T-helper 1 cell treated with Interleukin-12 subunit alpha and Interleukin-12 subunit beta and Interleukin-4 antibody, amounts not matched to agents 30 μg/mL and 1 μg/mL, for 36 hours (primary cell): ENCODE measurements at regions not wholly inside any gene's neighbourhood (a gene's known extent, or its start where the extent isn't known, plus 50 kb on each side); places are given as distances from the start of the nearest gene placed in this dataset.

ENCODE experiments used
- H3K27ac Mint-ChIP-seq: one replicate; pipeline ENCODE4 v1.8.0; 2021; ENCODE audit warnings: mild to moderate bottlenecking, mixed read lengths
- H3K27me3 Mint-ChIP-seq: one replicate; pipeline ENCODE4 v1.8.0; 2021; ENCODE audit warnings: low read depth, mixed read lengths
- H3K36me3 Mint-ChIP-seq: one replicate; pipeline ENCODE4 v1.8.0; 2021; ENCODE audit warnings: low read depth, mixed read lengths
- H3K4me1 Mint-ChIP-seq: one replicate; pipeline ENCODE4 v1.8.0; 2021; ENCODE audit warnings: low read depth, mixed read lengths
- H3K4me3 Mint-ChIP-seq: one replicate; pipeline ENCODE4 v1.8.0; 2021; ENCODE audit warnings: mild to moderate bottlenecking, moderate library complexity, mixed read lengths
- H3K9me3 Mint-ChIP-seq: one replicate; pipeline ENCODE4 v1.8.0; 2021; ENCODE audit warnings: mixed read lengths

- Mint-ChIP-seq H3K27me3 (no peaks in the 10 kb centered on the region), H3K4me1 (no peaks in the 10 kb centered on the region), H3K9me3 (no peaks in the 10 kb centered on the region), H3K27ac (no peak overlapping the region), H3K36me3 (no peaks in the 10 kb centered on the region), H3K4me3 (no peak overlapping the region)
Measured at GRCh38 chr5:89871906-89872305, 537.6 kb downstream of the CETN3 start.

- Mint-ChIP-seq H3K9me3 (no peaks in the 10 kb centered on the region), H3K4me3 (no peak overlapping the region), H3K27ac (no peak overlapping the region), H3K4me1 (no peaks in the 10 kb centered on the region), H3K27me3 (no peaks in the 10 kb centered on the region), H3K36me3 (no peaks in the 10 kb centered on the region)
Measured at GRCh38 chr5:89869346-89869745, 540.2 kb downstream of the CETN3 start.

- Mint-ChIP-seq H3K9me3 (no peaks in the 10 kb centered on the region), H3K4me3 (no peak overlapping the region), H3K4me1 (no peaks in the 10 kb centered on the region), H3K27me3 (no peaks in the 10 kb centered on the region), H3K36me3 (no peaks in the 10 kb centered on the region), H3K27ac (no peak overlapping the region)
Measured at GRCh38 chr5:89866410-89866809, 543.1 kb downstream of the CETN3 start.

GRCh38 chr5:89864941-89865340 lies 544.6 kb downstream of the CETN3 start:
- no peaks in the 10 kb centered on the region for H3K4me1 Mint-ChIP-seq
- no peaks in the 10 kb centered on the region for H3K9me3 Mint-ChIP-seq
- no peak overlapping the region for H3K27ac Mint-ChIP-seq
- no peaks in the 10 kb centered on the region for H3K36me3 Mint-ChIP-seq
- H3K27me3 Mint-ChIP-seq: no peaks in the 10 kb centered on the region
- H3K4me3 Mint-ChIP-seq: no peak overlapping the region

GRCh38 chr5:89857790-89858189 lies 551.8 kb downstream of the CETN3 start:
- Mint-ChIP-seq H3K4me3 (no peak overlapping the region), H3K4me1 (no peaks in the 10 kb centered on the region), H3K27me3 (no peaks in the 10 kb centered on the region), H3K27ac (no peak overlapping the region), H3K9me3 (no peaks in the 10 kb centered on the region), H3K36me3 (no peaks in the 10 kb centered on the region)

- Mint-ChIP-seq H3K36me3 (no peaks in the 10 kb centered on the region), H3K9me3 (no peaks in the 10 kb centered on the region), H3K4me1 (no peaks in the 10 kb centered on the region), H3K4me3 (no peak overlapping the region), H3K27me3 (no peaks in the 10 kb centered on the region), H3K27ac (no peak overlapping the region)
Measured at GRCh38 chr5:89855417-89855816, 554.1 kb downstream of the CETN3 start.

GRCh38 chr5:89851911-89852310 lies 557.6 kb downstream of the CETN3 start:
- H3K9me3 Mint-ChIP-seq: no peaks in the 10 kb centered on the region

GRCh38 chr5:89850513-89850865 lies 559.1 kb downstream of the CETN3 start:
- no peak overlapping the region for H3K4me3 Mint-ChIP-seq
- no peaks in the 10 kb centered on the region for H3K27me3 Mint-ChIP-seq
- H3K36me3 Mint-ChIP-seq: no peaks in the 10 kb centered on the region
- H3K27ac Mint-ChIP-seq: no peak overlapping the region
- no peaks in the 10 kb centered on the region for H3K4me1 Mint-ChIP-seq
- no peaks in the 10 kb centered on the region for H3K9me3 Mint-ChIP-seq

More at GRCh38 chr5:89851911-89852310, 557.6 kb downstream of the CETN3 start:
- no peaks in the 10 kb centered on the region for H3K27me3 Mint-ChIP-seq
- no peak overlapping the region for H3K27ac Mint-ChIP-seq
- no peak overlapping the region for H3K4me3 Mint-ChIP-seq
- no peaks in the 10 kb centered on the region for H3K36me3 Mint-ChIP-seq
- no peaks in the 10 kb centered on the region for H3K4me1 Mint-ChIP-seq

- Mint-ChIP-seq H3K27ac (no peak overlapping the region), H3K4me3 (no peak overlapping the region), H3K36me3 (no peaks in the 10 kb centered on the region), H3K9me3 (no peaks in the 10 kb centered on the region), H3K4me1 (no peaks in the 10 kb centered on the region), H3K27me3 (no peaks in the 10 kb centered on the region)
Measured at GRCh38 chr5:89849830-89850512, 559.6 kb downstream of the CETN3 start.

- Mint-ChIP-seq H3K9me3 (no peaks in the 10 kb centered on the region), H3K4me3 (no peak overlapping the region), H3K4me1 (no peaks in the 10 kb centered on the region), H3K36me3 (no peaks in the 10 kb centered on the region), H3K27me3 (no peaks in the 10 kb centered on the region), H3K27ac (no peak overlapping the region)
Measured at GRCh38 chr5:89847743-89848142, 561.8 kb downstream of the CETN3 start.

GRCh38 chr5:89844548-89844947 lies 565.0 kb downstream of the CETN3 start:
- H3K4me1 Mint-ChIP-seq: no peaks in the 10 kb centered on the region
- no peak overlapping the region for H3K27ac Mint-ChIP-seq
- H3K4me3 Mint-ChIP-seq: no peak overlapping the region
- no peaks in the 10 kb centered on the region for H3K36me3 Mint-ChIP-seq
- H3K27me3 Mint-ChIP-seq: no peaks in the 10 kb centered on the region
- H3K9me3 Mint-ChIP-seq: no peaks in the 10 kb centered on the region

- Mint-ChIP-seq H3K27ac (no peak overlapping the region), H3K9me3 (no peaks in the 10 kb centered on the region), H3K27me3 (no peaks in the 10 kb centered on the region), H3K36me3 (no peaks in the 10 kb centered on the region), H3K4me3 (no peak overlapping the region), H3K4me1 (no peaks in the 10 kb centered on the region)
Measured at GRCh38 chr5:89842531-89842930, 567.0 kb downstream of the CETN3 start.

GRCh38 chr5:89840906-89841305 lies 568.6 kb downstream of the CETN3 start:
- no peak overlapping the region for H3K4me3 Mint-ChIP-seq
- H3K27me3 Mint-ChIP-seq: no peaks in the 10 kb centered on the region
- H3K9me3 Mint-ChIP-seq: no peaks in the 10 kb centered on the region
- H3K27ac Mint-ChIP-seq: no peak overlapping the region
- H3K4me1 Mint-ChIP-seq: no peaks in the 10 kb centered on the region
- no peaks in the 10 kb centered on the region for H3K36me3 Mint-ChIP-seq

- H3K9me3 Mint-ChIP-seq: peaks cover 5% of the 10 kb centered on the region
- no peaks in the 10 kb centered on the region for H3K27me3 Mint-ChIP-seq
- H3K4me1 Mint-ChIP-seq: no peaks in the 10 kb centered on the region
- H3K27ac Mint-ChIP-seq: no peak overlapping the region
- no peak overlapping the region for H3K4me3 Mint-ChIP-seq
- H3K36me3 Mint-ChIP-seq: no peaks in the 10 kb centered on the region
Measured at GRCh38 chr5:89830691-89831090, 578.9 kb downstream of the CETN3 start.

GRCh38 chr5:89827960-89828359 lies 581.6 kb downstream of the CETN3 start:
- H3K4me1 Mint-ChIP-seq: no peaks in the 10 kb centered on the region
- H3K36me3 Mint-ChIP-seq: no peaks in the 10 kb centered on the region
- H3K27ac Mint-ChIP-seq: no peak overlapping the region
- peaks cover 8% of the 10 kb centered on the region for H3K9me3 Mint-ChIP-seq
- H3K4me3 Mint-ChIP-seq: no peak overlapping the region
- H3K27me3 Mint-ChIP-seq: no peaks in the 10 kb centered on the region

GRCh38 chr5:89827359-89827758 lies 582.2 kb downstream of the CETN3 start:
- Mint-ChIP-seq H3K4me1 (no peaks in the 10 kb centered on the region), H3K36me3 (no peaks in the 10 kb centered on the region), H3K27ac (no peak overlapping the region), H3K9me3 (peaks cover 8% of the 10 kb centered on the region), H3K27me3 (no peaks in the 10 kb centered on the region), H3K4me3 (no peak overlapping the region)
